ENCODE measurements at regions not wholly inside any gene's neighbourhood (a gene's known extent, or its start where the extent isn't known, plus 50 kb on each side); places are given as distances from the start of the nearest gene placed in this dataset.

- no peak overlapping the region for H3K9ac ChIP-seq (ENCODE audit: low read depth, low read length)
- H3K4me1 ChIP-seq (ENCODE audit: insufficient read depth, low read length) = no peaks in the 10 kb centered on the region
- H3K9me3 ChIP-seq (ENCODE audit: control insufficient read depth, insufficient read depth, low read length) = no peaks in the 10 kb centered on the region
- H3K36me3 ChIP-seq (ENCODE audit: insufficient read depth, low read length) = no peaks in the 10 kb centered on the region
These were observed 57.1 kb upstream of the PPP1R26 start for GRCh38 chr9:135422341-135422944.

GRCh38 chr9:135423725-135424124, 55.9 kb upstream of the PPP1R26 start:
- no peak overlapping the region for H3K9ac ChIP-seq (ENCODE audit: low read depth, low read length)
- H3K9me3 ChIP-seq (ENCODE audit: control insufficient read depth, insufficient read depth, low read length) = no peaks in the 10 kb centered on the region
- no peaks in the 10 kb centered on the region for H3K4me1 ChIP-seq (ENCODE audit: insufficient read depth, low read length)
- H3K36me3 ChIP-seq (ENCODE audit: insufficient read depth, low read length) = no peaks in the 10 kb centered on the region
